Activated CD8-positive, alpha-beta memory T cell treated with anti-CD3 and anti-CD28 coated beads, Interleukin-2, amount 50 U/mL, for 1 hour (primary cell): ENCODE measurements at regions not wholly inside any gene's neighbourhood (a gene's known extent, or its start where the extent isn't known, plus 50 kb on each side); places are given as distances from the start of the nearest gene placed in this dataset.
A peak's percentile ranks its signal among the peaks of the same experiment; 100 is the strongest.
"Not testable (repeated sequence)": the region's sequence is repeated elsewhere in the genome, so short reads cannot be mapped to it uniquely, and the experiment has no call there.

Experiments used
- DNase-seq: peaks from one replicate; pipeline ENCODE4 v3.0.0-alpha.2; 2020; ENCODE audit errors: extremely low read depth

- DNase-seq = not testable (repeated sequence)
Observed at GRCh38 chr9:63912451-63912850, 1372.6 kb downstream of the FOXD4L5 start.

- DNase-seq = not testable (repeated sequence)
Observed at GRCh38 chr9:63909076-63909475, 1375.9 kb downstream of the FOXD4L5 start.

DNA sequence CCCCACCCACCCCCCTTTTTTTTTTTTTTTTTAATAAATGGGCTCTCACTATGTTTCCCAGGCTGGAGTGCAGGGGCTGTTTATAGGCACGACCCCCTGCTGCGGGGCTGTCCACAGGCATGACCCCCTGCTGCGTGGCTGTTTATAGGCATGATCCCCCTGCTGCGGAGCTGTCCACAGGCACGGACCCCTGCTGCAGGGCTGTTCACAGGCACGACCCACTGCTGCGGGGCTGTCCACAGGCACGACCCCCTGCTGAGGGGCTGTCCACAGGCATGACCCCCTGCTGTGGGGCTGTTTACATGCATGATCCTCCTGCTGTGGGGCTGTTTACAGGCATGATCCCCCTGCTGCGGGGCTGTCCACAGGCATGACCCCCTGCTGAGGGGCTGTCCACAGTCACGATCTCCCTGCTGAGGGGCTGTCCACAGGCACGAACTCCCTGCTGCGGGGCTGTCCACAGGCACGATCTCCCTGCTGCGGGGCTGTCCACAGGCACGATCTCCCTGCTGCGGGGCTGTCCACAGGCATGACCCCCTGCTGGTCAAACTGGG is 1385.3 kb downstream of the FOXD4L5 start:
- DNase-seq = not testable (repeated sequence)

GRCh38 chr9:63881386-63881785 is 1403.6 kb downstream of the FOXD4L5 start:
- DNase-seq = not testable (repeated sequence)

- DNase-seq = not testable (repeated sequence)
Observed at GRCh38 chr9:63876380-63876779, 1408.6 kb downstream of the FOXD4L5 start.

DNA sequence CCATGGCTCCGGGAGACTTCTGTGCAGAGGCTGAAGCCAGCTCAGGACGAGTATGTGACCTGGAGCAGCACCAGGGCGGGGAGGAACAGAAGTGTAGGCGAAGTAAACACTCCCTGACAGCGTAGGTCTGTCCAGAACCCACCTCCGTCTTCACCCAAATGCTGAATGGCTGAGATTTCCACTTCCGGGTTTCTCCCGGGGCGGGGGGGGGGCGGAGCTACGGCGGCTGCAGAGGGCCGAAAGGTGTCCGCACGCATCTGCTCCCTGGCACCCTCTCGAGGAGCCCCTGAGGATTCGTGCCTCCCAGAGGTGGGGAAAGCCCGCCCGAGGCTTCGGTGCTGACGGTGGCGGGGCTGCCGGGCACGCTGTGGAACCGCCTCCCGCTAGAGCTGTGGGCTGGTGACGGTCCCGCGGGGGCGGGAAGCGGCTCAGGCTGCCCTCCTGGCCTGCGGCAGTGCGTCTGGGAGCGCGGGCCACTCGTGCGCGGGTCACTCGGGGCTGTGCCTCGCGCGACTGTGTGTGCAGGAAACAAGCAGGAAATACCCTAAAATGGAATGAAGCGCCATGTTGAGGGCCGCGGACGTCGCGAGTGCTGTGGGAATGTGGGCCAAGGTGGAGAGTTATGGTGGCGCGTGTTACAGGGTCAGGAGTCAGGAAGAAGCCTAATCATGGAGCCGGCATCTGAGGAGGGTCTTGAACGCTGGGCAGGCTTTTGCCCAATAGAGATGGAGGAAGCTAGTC is 1425.4 kb downstream of the FOXD4L5 start:
- no peak for DNase-seq

- DNase-seq = not testable (repeated sequence)
Observed at GRCh38 chr9:63859090-63859474, 1425.9 kb downstream of the FOXD4L5 start.

- DNase-seq = not testable (repeated sequence)
Observed at GRCh38 chr9:63853140-63853751, 1431.8 kb downstream of the FOXD4L5 start.

GRCh38 chr9:63824804-63825203 is 1460.2 kb downstream of the FOXD4L5 start:
- DNase-seq = not testable (repeated sequence)

GRCh38 chr9:63823375-63824201 is 1461.4 kb downstream of the FOXD4L5 start:
- not testable (repeated sequence) for DNase-seq

GRCh38 chr9:63822615-63823374 is 1462.2 kb downstream of the FOXD4L5 start:
- DNase-seq = not testable (repeated sequence)

GRCh38 chr9:63821293-63821692 is 1463.7 kb downstream of the FOXD4L5 start:
- not testable (repeated sequence) for DNase-seq

GRCh38 chr9:63820882-63821281 is 1464.1 kb downstream of the FOXD4L5 start:
- DNase-seq = not testable (repeated sequence)

- not testable (repeated sequence) for DNase-seq
Observed at GRCh38 chr9:63820383-63820782, 1464.6 kb downstream of the FOXD4L5 start.

DNA sequence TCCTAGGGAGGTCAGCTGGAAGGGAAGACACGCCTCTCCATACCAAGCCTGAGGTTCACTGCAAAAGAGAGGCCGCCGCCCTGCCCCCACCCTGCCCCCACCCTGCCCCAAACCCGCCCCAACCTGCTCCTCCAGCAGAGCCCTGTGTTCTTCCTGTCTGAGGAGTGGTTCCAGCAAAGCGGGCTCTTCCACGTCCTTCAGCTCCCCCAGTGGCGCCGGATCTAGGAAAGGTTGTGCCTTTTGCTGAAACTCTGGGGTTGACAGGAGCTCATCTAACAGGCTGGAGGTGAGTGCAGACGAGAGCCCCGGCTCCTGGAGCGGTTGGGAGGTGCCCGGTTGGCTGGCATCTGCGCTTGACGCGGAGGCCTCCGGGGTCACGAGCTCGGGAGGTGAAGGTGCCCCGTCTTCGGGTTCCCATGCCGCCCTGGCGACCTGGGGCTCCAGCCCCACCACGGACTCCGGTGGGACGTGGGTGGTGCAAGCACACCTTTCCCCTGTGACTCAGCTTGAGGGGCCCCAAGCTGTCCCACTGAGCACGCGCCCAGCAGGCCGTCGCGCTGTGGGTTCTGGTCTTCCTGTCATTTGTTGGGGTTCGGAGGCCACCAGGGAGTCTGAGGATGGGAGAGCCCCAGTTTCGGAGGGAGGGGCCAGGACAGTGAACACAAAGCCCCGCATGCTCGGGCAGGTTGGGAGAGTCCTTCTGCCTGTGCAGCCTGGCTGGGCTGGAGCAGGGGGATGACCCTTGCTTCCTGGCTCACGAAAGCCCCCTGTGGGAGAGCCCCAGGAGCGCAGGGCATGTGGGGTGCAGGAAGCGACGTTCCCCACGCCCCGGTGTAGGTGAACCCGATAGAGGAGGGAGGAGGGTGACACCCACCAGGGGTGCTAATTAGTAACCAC is 1467.1 kb downstream of the FOXD4L5 start:
- peak; percentile 27 for DNase-seq

DNA sequence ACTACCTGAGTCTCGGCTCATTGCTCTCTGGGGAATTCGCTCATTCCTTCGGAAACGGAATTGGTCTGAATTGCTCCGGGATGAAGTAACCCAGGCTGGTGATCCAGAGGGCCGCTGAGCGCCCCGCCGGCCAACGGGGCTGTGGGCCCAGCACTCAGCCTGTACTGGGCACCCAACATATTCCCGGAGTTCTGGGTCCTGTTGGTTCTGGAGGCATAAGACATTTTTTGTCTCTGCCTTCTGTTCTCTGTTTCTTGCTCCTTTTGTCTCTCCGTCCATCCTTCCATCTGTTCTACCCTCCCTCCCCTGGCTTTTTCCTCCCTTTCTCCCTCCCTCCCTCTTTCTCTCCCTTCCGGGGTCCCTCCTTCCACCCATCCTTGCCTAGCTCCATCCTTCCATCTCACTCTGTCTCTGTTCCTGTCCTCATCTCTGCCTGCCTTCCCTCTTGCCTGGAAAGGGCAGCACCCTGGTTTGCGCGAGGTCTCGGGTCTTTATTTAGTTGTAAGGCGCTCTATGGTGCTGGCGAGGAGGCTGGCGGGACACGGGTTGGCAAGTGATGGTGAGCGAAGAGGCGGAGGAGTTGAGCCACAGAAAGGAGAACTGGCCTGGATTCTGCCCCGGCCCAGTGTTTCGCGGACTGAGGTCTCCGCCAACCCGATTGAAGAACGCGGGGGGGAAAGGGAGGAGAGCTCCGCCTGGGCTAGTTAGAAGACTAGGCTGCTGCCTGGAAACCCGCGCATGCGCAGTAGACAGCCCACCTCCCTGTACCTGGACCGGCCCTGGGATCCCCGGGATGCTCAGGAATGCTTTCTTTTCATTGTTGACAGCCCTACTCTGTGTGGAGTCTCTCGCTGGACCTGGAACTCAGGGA is 1468.0 kb downstream of the FOXD4L5 start:
- DNase-seq = peak; percentile 19

- DNase-seq = not testable (repeated sequence)
Observed at GRCh38 chr9:63814970-63815669, 1469.9 kb downstream of the FOXD4L5 start.

DNA sequence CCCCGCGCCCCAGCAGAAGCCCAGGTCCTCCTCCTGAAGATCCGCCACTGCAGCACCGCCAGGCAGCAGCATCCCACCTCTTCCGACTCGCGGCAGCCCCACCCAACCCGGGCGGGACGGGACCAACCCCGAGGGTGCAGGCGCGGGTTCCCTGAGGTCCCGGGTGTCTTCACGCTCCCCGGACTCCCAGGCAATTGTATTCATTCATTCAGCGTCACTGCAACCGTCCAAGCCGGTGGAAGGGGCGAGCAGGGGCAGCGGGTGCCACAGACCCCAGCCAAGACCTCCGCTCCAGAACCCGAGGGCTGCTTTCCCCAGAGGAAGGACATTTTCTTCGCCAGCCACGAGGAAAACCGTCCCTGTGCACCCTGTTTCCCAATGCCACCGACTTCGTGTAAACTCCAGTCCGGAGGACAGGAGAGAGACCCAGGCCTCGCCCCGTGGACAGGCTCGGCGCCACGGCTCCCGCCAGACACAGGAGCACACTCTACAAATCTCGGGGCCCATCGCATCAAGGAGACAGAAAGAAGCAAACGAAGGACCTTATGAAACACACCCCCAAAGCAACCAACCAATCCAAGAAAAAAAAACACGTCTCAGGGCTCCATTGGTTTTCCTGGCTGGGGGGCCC is 1471.5 kb downstream of the FOXD4L5 start:
- not testable (repeated sequence) for DNase-seq
